ENCODE measurements at regions not wholly inside any gene's neighbourhood (a gene's known extent, or its start where the extent isn't known, plus 50 kb on each side); places are given as distances from the start of the nearest gene placed in this dataset.

- DNase-seq (ENCODE audit: low read depth in 2 of 2) = no peak
Observed at GRCh38 chr1:222241410-222241809, 306.5 kb downstream of the HHIPL2 start.

DNA sequence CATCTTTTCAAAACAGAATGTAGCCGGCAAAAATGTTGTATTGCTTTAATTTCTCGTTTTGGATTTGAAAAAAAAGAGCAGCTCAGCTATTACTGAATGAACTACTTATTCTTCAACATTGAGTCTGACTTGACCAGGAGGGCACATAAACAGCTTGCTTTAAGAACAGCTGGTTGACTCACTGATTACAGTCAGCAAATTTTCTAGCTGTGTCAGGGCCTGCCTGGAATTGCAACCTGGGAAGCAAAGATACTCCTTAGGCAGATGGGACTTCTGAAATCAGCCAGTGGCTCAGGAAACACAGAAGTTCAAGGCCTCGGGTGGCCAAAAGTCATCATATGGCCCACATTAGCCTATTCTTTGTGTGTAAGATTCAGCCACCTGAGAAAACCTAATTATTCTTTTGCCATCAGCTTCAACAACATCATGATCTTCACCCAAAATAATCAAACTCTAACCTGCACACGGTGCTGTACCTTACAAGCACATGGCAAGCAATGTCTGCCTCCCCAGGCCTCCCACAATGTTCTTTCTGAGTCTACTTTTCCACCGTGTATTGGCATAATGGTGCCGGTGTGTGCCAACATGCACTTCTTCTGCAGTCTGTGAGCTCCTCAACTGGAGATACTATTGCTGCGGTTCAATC lies 307.2 kb downstream of the HHIPL2 start:
- DNase-seq (ENCODE audit: low read depth in 2 of 2) = no peak

DNA sequence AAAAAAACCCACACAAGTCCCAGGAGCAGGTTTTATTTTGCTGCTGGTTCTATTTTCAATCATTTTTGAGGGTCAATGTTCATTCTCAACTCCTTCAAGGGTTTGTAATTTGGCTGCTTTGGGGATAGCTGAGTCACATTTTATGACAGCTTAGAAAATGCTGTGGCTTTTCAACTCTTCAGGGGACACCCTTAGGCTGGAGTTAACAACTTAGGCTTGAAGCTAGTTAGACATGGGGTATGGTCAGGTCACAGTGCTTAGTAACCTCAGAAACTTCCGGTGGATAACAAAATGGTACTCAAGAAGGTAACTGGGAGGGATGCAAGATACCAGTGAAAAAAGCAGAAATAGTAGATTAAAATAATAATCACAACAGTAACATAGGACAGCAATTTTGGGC lies 308.8 kb downstream of the HHIPL2 start:
- no peak for DNase-seq (ENCODE audit: low read depth in 2 of 2)

DNA sequence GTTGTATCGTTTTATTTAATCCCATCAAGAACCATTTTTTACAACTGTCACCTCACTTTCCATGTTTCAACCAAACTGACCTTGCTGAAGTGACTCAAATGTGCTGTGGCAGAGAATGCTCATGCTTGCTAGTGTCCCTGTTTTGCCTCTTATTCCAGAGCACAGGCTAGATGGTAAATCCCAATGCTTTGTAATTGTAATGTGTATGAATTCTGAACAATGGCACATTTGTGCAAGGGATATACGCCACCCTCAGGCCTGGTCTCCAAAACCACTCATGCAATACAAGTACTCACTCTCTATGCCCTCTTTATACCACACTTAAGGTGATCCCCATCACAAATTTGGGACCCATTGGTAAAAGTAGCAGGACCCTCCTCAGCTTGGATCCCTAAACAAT lies 313.6 kb downstream of the HHIPL2 start:
- no peak for DNase-seq (ENCODE audit: low read depth in 2 of 2)

GRCh38 chr1:222233444-222234158 lies 314.3 kb downstream of the HHIPL2 start:
- DNase-seq (ENCODE audit: low read depth in 2 of 2) = no peak

GRCh38 chr1:222232842-222233241 lies 315.1 kb downstream of the HHIPL2 start:
- no peak for DNase-seq (ENCODE audit: low read depth in 2 of 2)

GRCh38 chr1:222229672-222230312 lies 318.1 kb downstream of the HHIPL2 start:
- no peak for DNase-seq (ENCODE audit: low read depth in 2 of 2)

- DNase-seq (ENCODE audit: low read depth in 2 of 2) = no peak
Observed at GRCh38 chr1:222225316-222225691, 322.6 kb downstream of the HHIPL2 start.

DNA sequence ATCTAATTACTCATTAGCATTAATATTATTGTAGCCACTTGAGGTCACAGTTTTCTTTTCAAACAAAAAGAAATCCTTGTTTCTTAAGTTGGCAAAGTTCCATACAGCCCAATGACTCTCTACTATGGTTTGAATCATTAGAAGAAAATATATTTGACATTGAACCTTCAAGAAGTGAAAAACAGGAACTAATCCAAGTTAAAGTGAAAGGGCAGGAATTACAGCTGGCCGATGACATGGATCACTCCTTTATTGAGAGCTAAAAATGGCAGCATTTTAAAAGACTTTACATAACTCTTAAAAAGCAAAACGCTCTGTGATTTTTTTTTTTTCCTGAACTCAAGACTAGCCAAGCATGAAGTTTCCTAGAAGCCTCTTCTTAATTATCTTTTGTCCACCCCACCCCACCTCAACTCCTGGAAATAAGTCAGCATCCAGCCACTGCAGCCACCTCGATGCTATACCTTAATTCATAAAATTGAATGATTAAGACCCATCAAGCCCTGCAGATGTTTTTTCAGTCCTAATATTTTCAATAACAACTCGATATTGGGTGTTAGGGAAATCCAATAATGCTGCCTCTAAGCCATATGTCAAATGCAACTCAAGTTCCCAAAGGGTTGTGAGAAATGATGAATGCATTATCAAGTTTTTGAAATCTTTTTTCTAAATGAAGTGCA lies 323.1 kb downstream of the HHIPL2 start:
- DNase-seq (ENCODE audit: low read depth in 2 of 2) = no peak

DNA sequence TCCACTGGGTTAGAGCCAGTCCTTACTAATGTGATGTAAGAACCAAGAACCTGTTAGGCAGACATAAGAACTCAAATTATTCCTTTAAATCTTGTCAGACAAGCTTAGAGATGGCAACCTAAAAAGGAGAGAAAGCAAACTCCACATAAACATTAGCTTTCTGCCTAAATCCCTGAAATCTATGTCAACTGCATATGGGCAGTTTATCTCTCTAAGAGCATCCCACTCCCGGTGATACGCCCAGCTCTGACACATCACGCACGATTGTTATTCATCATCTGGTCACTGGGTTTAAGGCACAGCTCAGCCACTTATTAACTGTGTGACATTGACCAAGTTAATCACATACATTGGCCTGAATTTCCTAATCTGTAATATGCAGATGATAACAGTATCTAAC lies 323.7 kb downstream of the HHIPL2 start:
- no peak for DNase-seq (ENCODE audit: low read depth in 2 of 2)

DNA sequence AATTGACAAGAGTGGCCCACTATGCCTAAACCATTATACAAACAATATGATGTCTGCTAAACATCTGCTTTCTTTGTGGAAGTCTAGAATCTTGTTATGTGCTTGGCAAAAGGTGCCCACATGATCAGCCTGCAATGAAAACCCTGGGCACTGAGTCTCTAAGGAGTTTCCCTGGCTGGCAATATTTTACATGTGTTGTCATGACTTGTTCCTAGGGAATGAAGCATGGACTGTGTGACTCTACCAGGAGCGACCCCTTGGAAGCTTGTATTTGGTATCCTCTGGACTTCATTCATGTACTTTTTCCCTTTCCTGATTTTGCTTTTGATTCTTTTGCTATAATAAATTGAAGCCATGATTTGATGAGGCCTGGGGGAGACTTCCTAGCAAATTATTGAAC lies 324.9 kb downstream of the HHIPL2 start:
- DNase-seq (ENCODE audit: low read depth in 2 of 2) = no peak

DNA sequence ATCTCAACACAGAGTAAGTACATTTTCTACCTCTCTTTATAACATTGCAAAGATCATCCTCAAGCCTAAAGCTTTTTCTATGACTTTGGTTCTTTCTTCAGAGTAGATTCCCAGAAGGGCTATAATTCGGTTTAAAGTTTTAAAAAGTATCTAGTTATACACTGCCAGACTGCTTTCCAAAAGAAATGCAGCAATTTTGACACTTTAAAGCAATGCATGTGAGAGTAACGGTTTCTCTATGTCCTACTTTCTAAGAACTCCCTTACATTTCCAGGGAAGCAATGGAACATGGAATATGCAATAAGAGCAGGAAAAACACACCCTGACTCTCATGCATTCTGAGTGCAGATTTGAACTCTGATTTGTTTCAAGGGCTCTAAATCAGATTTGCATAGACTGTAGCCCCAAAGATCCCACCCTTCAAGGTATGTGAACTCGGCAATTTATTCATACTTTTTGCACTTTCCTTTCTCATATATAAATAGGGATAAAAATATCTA lies 331.6 kb downstream of the HHIPL2 start:
- no peak for DNase-seq (ENCODE audit: low read depth in 2 of 2)

DNA sequence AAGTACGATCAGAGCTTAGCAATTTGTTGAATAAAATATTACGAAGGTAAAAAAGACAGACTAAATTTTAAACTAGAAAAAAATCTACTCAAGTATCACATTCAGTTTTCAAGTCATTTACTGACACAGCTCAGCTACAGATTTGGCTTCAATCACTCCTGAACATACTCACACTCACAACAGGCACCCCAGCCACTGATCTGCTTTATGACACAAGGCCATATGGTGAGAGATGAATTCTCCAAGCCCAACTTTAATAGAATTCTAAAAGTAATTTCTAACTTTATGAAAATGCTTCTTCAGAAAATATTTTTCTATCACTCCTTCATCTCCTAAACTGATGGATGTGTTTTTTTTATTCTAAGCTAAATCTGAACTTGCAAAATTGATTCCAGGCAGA lies 337.1 kb downstream of the HHIPL2 start:
- DNase-seq (ENCODE audit: low read depth in 2 of 2) = no peak

GRCh38 chr1:222204475-222204874 lies 343.4 kb downstream of the HHIPL2 start:
- DNase-seq (ENCODE audit: low read depth in 2 of 2) = no peak

DNA sequence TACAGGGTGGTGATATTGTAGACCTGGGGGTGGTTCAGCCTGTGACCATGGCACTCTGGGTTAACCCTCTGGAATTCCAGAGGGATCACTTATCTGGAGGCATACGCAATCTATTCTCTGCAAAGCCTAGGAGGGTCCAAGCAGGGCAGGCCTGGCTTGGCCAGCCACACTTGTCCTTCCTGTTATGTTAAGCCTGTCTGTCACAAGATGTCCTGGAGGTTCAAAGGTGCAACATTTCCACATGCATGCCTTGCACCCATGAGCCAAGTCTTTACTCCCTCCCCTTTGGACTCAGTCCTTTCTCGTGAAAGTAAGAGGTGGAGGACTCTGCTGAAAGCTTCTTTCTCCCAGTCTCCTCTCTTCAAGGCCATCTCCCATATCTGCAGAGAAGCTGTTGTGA lies 345.1 kb downstream of the HHIPL2 start:
- DNase-seq (ENCODE audit: low read depth in 2 of 2) = no peak

GRCh38 chr1:222196736-222197135 lies 351.2 kb downstream of the HHIPL2 start:
- no peak for DNase-seq (ENCODE audit: low read depth in 2 of 2)

DNA sequence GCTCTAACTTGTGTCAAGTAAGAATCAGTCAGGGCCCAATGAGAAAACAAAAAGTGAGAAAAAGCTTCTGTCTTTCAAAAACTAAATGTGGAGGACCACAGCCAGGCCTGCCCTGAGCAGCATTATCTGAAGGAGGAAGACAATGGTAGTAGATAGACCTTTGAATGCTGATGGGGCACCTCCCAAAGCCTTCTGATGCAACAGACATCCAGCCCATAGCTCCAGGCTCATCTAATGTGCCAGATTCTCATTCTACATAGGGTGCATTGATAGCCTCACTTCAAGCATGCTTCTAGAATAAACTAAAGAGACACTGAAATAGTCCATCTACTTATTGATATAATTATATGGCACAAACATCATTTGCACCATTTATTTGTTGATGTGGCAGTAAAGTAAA lies 351.6 kb downstream of the HHIPL2 start:
- DNase-seq (ENCODE audit: low read depth in 2 of 2) = no peak

- DNase-seq (ENCODE audit: low read depth in 2 of 2) = no peak
Observed at GRCh38 chr1:222195857-222196256, 352.0 kb downstream of the HHIPL2 start.

DNA sequence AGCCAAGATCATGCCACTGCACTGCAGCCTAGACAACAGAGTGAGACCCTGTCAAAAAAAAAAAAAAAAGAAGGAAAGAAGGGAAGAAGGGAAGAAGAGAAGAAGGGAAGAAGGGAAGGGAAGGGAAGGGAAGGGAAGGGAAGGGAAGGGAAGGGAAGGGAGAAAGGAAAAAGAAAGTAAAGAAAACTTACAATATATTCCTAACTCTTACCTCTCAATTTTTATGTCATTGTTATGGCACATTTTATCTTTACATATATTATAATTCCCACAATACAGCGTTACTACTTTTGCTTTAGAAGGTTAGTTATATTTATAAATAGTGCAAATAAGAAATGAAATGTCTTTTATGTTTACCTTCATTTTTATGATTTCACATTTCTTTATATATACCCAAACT lies 358.7 kb downstream of the HHIPL2 start:
- no peak for DNase-seq (ENCODE audit: low read depth in 2 of 2)

GRCh38 chr1:222187566-222188332 lies 360.2 kb downstream of the HHIPL2 start:
- DNase-seq (ENCODE audit: low read depth in 2 of 2) = no peak

DNA sequence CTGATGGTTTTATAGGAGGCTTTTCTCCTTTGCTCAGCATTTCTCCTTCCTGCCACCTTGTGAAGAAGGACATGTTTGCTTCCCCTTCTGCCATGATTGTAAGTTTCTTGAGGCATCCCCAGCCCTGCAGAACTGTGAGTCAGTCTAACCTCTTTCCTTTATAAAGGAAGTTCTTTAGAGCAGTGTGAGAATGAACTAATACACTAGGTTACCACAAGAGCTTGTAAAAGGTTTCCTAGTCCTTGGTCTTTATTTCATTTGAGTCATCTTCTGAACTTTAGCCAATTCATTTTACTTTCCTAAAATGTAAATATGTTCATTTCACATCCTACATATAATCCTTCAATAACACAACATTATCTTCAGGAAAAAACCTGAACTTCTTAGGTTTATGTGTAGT lies 365.3 kb downstream of the HHIPL2 start:
- no peak for DNase-seq (ENCODE audit: low read depth in 2 of 2)

GRCh38 chr1:222181191-222181590 lies 366.7 kb downstream of the HHIPL2 start:
- DNase-seq (ENCODE audit: low read depth in 2 of 2) = no peak
